SK-N-SH (cell line): ENCODE measurements at regions not wholly inside any gene's neighbourhood (a gene's known extent, or its start where the extent isn't known, plus 50 kb on each side); places are given as distances from the start of the nearest gene placed in this dataset.

Experiments
- MEF2A ChIP-seq: IDR thresholded peaks from 2 replicates; pipeline ENCODE4 v1.4.0; 2012; ENCODE audit warnings: low read depth, borderline replicate concordance
- POLR2AphosphoS5 ChIP-seq: IDR thresholded peaks from 2 replicates; pipeline ENCODE4 v1.6.1; 2012; ENCODE audit warnings: low read depth, low read length
- RAD21 ChIP-seq: IDR thresholded peaks from 2 replicates; pipeline ENCODE4 v1.6.1; 2012; ENCODE audit warnings: mild to moderate bottlenecking, low read length
- SMC3 ChIP-seq: IDR thresholded peaks from 2 replicates; pipeline ENCODE4 v1.6.1; 2012; ENCODE audit warnings: low read depth, low read length, improper control_type of control experiment
- TCF12 ChIP-seq: IDR thresholded peaks from 2 replicates; pipeline ENCODE4 v1.4.0; 2012
- YY1 ChIP-seq: IDR thresholded peaks from 2 replicates; pipeline ENCODE4 v1.4.0; 2012; ENCODE audit warnings: low read depth, mild to moderate bottlenecking
- TF ChIP-seq, protein P1 (sequence below): fragments of 200-600 bp; sonication (generic); IDR thresholded peaks from 2 replicates; pipeline ENCODE4 v1.6.1; 2017; ENCODE audit warnings: antibody characterized with exemption, mild to moderate bottlenecking, moderate library complexity
- TF ChIP-seq, protein P2 (sequence below): IDR thresholded peaks from 2 replicates; pipeline ENCODE4 v1.4.0; 2012; ENCODE audit warnings: low read depth

DNA sequence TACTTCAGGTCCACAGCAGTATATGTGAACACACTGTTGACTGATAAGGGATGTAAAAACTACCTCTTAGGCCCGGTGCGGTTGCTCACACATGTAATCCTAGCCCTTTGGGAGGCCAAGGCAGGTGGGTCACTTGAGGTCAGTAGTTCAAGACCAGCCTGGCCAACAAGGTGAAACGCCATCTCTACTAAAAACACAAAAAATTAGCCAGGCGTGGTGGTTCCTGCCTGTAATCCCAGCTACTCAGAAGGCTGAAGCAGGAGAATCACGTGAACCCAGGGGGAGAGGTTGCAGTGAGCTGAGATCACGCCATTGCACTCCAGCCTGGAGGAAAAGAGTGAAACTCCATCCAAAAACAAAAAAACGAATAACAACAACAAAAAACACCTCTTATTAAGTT lies 194.6 kb upstream of the KCNMB2 start:
- no peak for TF ChIP-seq SMC3
- TF ChIP-seq, protein P1, sequence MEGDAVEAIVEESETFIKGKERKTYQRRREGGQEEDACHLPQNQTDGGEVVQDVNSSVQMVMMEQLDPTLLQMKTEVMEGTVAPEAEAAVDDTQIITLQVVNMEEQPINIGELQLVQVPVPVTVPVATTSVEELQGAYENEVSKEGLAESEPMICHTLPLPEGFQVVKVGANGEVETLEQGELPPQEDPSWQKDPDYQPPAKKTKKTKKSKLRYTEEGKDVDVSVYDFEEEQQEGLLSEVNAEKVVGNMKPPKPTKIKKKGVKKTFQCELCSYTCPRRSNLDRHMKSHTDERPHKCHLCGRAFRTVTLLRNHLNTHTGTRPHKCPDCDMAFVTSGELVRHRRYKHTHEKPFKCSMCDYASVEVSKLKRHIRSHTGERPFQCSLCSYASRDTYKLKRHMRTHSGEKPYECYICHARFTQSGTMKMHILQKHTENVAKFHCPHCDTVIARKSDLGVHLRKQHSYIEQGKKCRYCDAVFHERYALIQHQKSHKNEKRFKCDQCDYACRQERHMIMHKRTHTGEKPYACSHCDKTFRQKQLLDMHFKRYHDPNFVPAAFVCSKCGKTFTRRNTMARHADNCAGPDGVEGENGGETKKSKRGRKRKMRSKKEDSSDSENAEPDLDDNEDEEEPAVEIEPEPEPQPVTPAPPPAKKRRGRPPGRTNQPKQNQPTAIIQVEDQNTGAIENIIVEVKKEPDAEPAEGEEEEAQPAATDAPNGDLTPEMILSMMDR = no peak
- TF ChIP-seq, protein P2, sequence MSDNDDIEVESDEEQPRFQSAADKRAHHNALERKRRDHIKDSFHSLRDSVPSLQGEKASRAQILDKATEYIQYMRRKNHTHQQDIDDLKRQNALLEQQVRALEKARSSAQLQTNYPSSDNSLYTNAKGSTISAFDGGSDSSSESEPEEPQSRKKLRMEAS = no peak
- TF ChIP-seq RAD21 = no peak
- TF ChIP-seq POLR2AphosphoS5 = no peak
- TF ChIP-seq MEF2A = no peak
- no peak for TF ChIP-seq YY1
- TF ChIP-seq TCF12 = no peak
